Lower leg skin (tissue), 4 donors: ENCODE measurements at regions not wholly inside any gene's neighbourhood (a gene's known extent, or its start where the extent isn't known, plus 50 kb on each side); places are given as distances from the start of the nearest gene placed in this dataset.

Experiments
- DNase-seq, 2 donors: peaks; one replicate each; pipeline ENCODE4 v3.0.0-alpha.2; 2019; ENCODE audit warnings: low spot score in 2 of 2
- H3K4me3 ChIP-seq: fragments of 200-600 bp; sonication (generic); 2 replicates; pipeline ENCODE4 v1.5.1; 2017; ENCODE audit warnings: mild to moderate bottlenecking, low read depth; ENCODE audit not compliant: poor library complexity, severe bottlenecking
- POLR2A ChIP-seq, 2 donors: fragments of 450-650 bp; IDR thresholded peaks; one replicate each; pipeline ENCODE4 v1.6.1; 2016 to 2017; ENCODE audit warnings: antibody characterized with exemption in 2 of 2, mild to moderate bottlenecking in 1 of 2, moderate library complexity in 1 of 2
- whole genome bisulfite sequencing, 2 donors: methylation state at CpG; one replicate each; pipeline ENCODE4 v1.1.5; 2018; 5-methylcytosine and 5-hydroxymethylcytosine counted together
- intact Hi-C: fragments of 100-400 bp; cut with DNase I; formaldehyde crosslinking; loops from one replicate; pipeline ENCODE4 v1.15.0; 2023; ENCODE audit warnings: low total_unique reads
- TF ChIP-seq, protein P1 (sequence below), 3 donors: fragments of 450-650 bp; IDR thresholded peaks; one replicate each; pipeline ENCODE4 v1.5.1; 2016; ENCODE audit warnings: antibody characterized with exemption in 3 of 3, mild to moderate bottlenecking in 3 of 3, moderate library complexity in 2 of 3

DNA sequence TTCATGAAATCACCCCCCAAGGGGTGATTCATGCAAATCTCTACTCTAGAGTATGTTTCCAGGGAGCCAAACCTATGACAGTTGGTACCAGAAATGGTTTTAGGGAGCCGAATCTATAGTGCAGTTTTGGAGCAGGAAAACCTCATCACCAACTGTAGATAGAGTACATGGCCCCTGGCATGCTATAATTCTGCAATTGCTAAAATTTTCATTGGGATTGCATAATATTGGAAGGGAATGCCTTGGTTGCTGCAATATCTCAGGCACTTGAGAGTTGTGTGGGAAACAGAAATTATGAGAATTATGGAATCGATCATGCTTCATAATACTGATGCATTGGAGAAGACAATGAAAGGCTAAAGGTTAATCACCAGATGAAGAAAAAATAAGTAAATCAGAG lies 148.2 kb upstream of the PLPPR1 start:
- no peak for DNase-seq
- no peak for TF ChIP-seq POLR2A (IDR thresholded peaks at IDR 0.05)
- TF ChIP-seq, protein P1, sequence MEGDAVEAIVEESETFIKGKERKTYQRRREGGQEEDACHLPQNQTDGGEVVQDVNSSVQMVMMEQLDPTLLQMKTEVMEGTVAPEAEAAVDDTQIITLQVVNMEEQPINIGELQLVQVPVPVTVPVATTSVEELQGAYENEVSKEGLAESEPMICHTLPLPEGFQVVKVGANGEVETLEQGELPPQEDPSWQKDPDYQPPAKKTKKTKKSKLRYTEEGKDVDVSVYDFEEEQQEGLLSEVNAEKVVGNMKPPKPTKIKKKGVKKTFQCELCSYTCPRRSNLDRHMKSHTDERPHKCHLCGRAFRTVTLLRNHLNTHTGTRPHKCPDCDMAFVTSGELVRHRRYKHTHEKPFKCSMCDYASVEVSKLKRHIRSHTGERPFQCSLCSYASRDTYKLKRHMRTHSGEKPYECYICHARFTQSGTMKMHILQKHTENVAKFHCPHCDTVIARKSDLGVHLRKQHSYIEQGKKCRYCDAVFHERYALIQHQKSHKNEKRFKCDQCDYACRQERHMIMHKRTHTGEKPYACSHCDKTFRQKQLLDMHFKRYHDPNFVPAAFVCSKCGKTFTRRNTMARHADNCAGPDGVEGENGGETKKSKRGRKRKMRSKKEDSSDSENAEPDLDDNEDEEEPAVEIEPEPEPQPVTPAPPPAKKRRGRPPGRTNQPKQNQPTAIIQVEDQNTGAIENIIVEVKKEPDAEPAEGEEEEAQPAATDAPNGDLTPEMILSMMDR (IDR thresholded peaks at IDR 0.05) = no peak
- WGBS, 2 donors = 90 to 93% methylated on average over 2 of the region's 2 CpGs
- no peak overlapping the region for H3K4me3 ChIP-seq
- intact Hi-C loops = no loop called here

DNA sequence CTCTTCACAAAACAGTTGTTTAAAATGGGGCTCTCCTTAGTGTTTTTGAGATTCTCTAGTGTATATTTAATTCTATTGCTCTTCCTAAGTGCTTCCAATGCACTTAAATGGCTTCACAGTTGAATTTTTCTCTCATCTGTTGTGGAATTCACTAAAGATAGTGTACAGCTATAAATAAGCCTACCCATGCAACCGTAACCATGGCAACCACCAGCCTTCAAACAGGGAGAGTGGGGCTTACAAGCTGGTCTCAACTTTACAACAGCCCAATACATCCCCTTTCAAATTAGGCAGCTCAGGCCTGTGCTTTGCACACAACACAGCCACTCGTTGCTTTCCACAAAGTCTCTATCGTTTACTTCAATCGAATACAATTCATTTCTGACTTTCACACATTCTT lies 144.0 kb upstream of the PLPPR1 start:
- intact Hi-C loops = no loop called here
- no peak for DNase-seq
- WGBS, 2 donors = 48 to 67% methylated on average over 4 of the region's 4 CpGs
- H3K4me3 ChIP-seq = no peak overlapping the region
- TF ChIP-seq, protein P1 (IDR thresholded peaks at IDR 0.05) = no peak
- no peak for TF ChIP-seq POLR2A (IDR thresholded peaks at IDR 0.05)

DNA sequence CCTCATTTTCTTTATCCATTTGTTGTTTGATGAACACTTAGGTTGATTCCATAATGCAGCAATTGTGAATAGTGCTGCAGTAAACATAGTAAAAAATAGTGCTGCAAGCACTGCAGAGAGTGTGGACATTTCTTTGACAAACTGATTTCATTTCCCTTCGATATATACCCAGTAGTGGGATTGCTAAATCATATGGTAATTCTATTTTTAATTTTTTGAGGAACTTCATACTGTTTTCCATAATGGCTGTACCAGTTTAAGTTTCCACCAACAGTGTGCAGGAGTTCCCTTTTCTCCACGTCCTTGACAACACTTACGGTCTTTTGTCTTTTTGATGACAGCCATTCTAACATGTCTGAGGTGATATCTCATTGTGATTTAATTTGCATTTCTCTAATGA lies 138.2 kb upstream of the PLPPR1 start:
- intact Hi-C loops = no loop called here
- no peak for TF ChIP-seq POLR2A (IDR thresholded peaks at IDR 0.05)
- TF ChIP-seq, protein P1 (IDR thresholded peaks at IDR 0.05) = no peak

DNA sequence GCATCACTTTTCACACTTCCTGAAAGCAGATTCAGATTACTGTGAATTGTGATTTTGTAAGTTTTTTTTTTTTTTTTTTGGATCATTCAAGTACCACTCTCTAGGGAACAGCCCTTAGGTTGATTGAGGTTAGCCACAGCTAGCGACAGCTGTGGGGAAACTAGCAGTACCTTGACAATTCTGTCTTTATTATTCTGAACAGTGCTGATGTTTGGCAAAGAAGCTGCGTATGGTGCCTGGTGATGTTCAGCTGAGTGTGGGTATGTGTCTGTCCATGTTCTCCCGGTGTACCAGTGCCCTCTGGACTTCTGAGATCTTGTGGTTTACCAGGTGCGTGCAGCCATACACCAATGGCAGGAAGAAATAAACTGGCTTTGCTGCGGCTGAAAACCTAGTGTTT lies 117.3 kb upstream of the PLPPR1 start:
- H3K4me3 ChIP-seq = no peak overlapping the region
- intact Hi-C loops = no loop called here
- TF ChIP-seq, protein P1 (IDR thresholded peaks at IDR 0.05) = no peak
- no peak for TF ChIP-seq POLR2A (IDR thresholded peaks at IDR 0.05)
- 70 to 71% methylated on average over 5 of the region's 5 CpGs for WGBS, 2 donors
- no peak for DNase-seq

More for the DNA sequence above, 138.2 kb upstream of the PLPPR1 start:
- WGBS, 2 donors = 72 to 75% methylated on average over 3 of the region's 3 CpGs
- no peak for DNase-seq
- no peak overlapping the region for H3K4me3 ChIP-seq

DNA sequence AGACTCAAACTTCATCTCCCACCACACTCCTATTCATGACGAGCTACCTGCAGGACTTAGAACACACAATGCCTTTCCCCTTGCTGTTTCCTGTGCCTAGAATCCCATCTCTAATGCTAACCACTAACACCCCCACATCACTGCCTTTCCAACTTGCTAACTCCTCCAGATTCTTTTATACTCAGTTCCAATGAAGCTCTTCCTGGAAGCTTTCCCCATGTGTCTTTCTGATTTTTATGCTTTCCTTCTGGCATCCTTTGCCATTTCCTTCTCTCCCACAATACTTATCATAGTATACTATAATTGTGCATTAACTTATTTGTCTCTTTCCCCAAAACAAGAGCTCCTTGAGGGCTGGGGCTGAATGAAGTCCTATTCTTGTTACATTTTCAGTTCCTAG lies 115.3 kb upstream of the PLPPR1 start:
- TF ChIP-seq, protein P1 (IDR thresholded peaks at IDR 0.05) = no peak
- TF ChIP-seq POLR2A (IDR thresholded peaks at IDR 0.05) = no peak
- no peak for DNase-seq
- intact Hi-C loops = no loop called here
- no peak overlapping the region for H3K4me3 ChIP-seq
- WGBS, 2 donors = 65% methylated on average over 1 of the region's 1 CpG

DNA sequence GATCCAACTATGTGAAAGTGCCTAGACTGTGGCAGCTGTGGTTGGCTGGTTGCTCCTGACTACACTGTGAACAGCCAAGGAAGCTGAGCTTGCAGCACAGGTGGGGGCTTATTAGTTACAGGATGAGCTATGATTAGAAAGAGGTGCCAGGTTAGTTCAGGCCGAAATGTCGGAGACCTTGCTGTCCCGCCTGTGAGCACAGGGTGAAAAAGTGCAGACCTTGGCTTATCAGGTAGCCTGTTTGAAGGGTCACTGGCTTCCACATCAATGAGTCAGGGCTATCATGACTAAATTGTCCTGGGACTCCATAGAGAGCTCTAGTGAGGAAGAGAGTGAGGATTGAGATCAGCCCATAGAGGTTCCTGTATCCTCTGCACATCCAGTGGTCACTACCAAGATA lies 114.3 kb upstream of the PLPPR1 start:
- WGBS, 2 donors = 94 to 97% methylated on average over 3 of the region's 3 CpGs
- H3K4me3 ChIP-seq = no peak overlapping the region
- intact Hi-C loops = no loop called here
- no peak for DNase-seq
- TF ChIP-seq, protein P1 (IDR thresholded peaks at IDR 0.05) = no peak
- no peak for TF ChIP-seq POLR2A (IDR thresholded peaks at IDR 0.05)
